ENCODE measurements at regions not wholly inside any gene's neighbourhood (a gene's known extent, or its start where the extent isn't known, plus 50 kb on each side); places are given as distances from the start of the nearest gene placed in this dataset.
"Not testable (repeated sequence)": the region's sequence is repeated elsewhere in the genome, so short reads cannot be mapped to it uniquely, and the experiment has no call there.

GRCh38 chr9:13917534-13917933 is 396.4 kb downstream of the NFIB start:
- H3K36me3 ChIP-seq (ENCODE audit: control insufficient read depth in 2 of 2, insufficient read depth in 2 of 2, low read length in 1 of 2) = no peaks in the 10 kb centered on the region
- no peaks in the 10 kb centered on the region for H3K27me3 ChIP-seq (ENCODE audit: control insufficient read depth in 2 of 2, insufficient read depth in 1 of 2, low read length in 1 of 2)
- no peak overlapping the region for H3K27ac ChIP-seq (ENCODE audit: low read depth in 1 of 2, low read length in 1 of 2)
- H3K4me3 ChIP-seq (ENCODE audit: low read length in 2 of 2) = no peak overlapping the region
- no peaks in the 10 kb centered on the region for H3K9me3 ChIP-seq (ENCODE audit: control insufficient read depth in 2 of 2, insufficient read depth in 1 of 2, low read length in 1 of 2)
- H3K4me1 ChIP-seq (ENCODE audit: control insufficient read depth in 2 of 2, insufficient read depth in 2 of 2, low read length in 2 of 2) = no peaks in the 10 kb centered on the region
- DNase-seq (ENCODE audit: low read depth in 6 of 9, low spot score in 9 of 9) = no peak

DNA sequence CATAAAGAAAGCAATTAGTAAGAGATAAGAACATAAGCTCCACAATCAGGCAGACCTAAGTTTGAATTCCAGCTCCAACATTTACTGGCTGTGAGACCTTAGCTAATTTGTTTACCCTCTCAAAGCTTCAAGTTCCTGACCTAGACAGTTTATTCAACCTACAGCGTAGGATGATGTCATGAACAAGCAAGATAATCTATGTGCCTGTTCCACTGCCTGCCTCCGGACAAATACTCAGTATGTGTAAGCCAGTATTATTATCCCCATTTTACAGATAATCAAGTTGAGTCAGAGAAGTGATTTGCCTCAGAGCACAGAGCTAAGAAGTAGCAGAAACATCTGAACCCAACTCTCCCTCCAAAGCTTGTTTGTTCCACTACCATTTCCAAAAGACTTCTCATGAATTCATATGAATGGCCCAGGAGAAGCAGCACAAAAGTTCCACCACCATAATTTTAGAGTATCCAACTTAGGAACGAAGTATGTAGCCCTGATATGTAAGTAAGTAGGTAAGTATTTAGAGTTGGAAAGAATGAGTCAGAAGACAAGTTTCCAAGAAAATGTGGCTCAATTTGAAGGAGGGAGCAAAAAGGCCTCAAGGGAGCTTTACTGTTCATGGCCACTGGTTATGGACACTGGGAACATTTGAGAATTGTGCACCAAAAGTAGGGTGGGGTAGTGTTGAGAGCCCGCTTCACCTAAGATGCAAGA is 398.2 kb downstream of the NFIB start:
- no peaks in the 10 kb centered on the region for H3K27me3 ChIP-seq (ENCODE audit: control insufficient read depth in 2 of 2, insufficient read depth in 1 of 2, low read length in 1 of 2)
- no peaks in the 10 kb centered on the region for H3K4me1 ChIP-seq (ENCODE audit: control insufficient read depth in 2 of 2, insufficient read depth in 2 of 2, low read length in 2 of 2)
- no peaks in the 10 kb centered on the region for H3K36me3 ChIP-seq (ENCODE audit: control insufficient read depth in 2 of 2, insufficient read depth in 2 of 2, low read length in 1 of 2)
- WGBS = 94% methylated on average over 4 of the region's 4 CpGs
- no peak overlapping the region for H3K27ac ChIP-seq (ENCODE audit: low read depth in 1 of 2, low read length in 1 of 2)
- no peak overlapping the region for H3K4me3 ChIP-seq (ENCODE audit: low read length in 2 of 2)
- DNase-seq (ENCODE audit: low read depth in 6 of 9, low spot score in 9 of 9) = no peak
- no peaks in the 10 kb centered on the region for H3K9me3 ChIP-seq (ENCODE audit: control insufficient read depth in 2 of 2, insufficient read depth in 1 of 2, low read length in 1 of 2)

GRCh38 chr9:13915131-13915530 is 398.8 kb downstream of the NFIB start:
- WGBS = 91% methylated on average over 1 of the region's 1 CpG
- H3K36me3 ChIP-seq (ENCODE audit: control insufficient read depth in 2 of 2, insufficient read depth in 2 of 2, low read length in 1 of 2) = no peaks in the 10 kb centered on the region
- no peak overlapping the region for H3K27ac ChIP-seq (ENCODE audit: low read depth in 1 of 2, low read length in 1 of 2)
- H3K27me3 ChIP-seq (ENCODE audit: control insufficient read depth in 2 of 2, insufficient read depth in 1 of 2, low read length in 1 of 2) = no peaks in the 10 kb centered on the region
- no peaks in the 10 kb centered on the region for H3K4me1 ChIP-seq (ENCODE audit: control insufficient read depth in 2 of 2, insufficient read depth in 2 of 2, low read length in 2 of 2)
- H3K9me3 ChIP-seq (ENCODE audit: control insufficient read depth in 2 of 2, insufficient read depth in 1 of 2, low read length in 1 of 2) = no peaks in the 10 kb centered on the region
- no peak overlapping the region for H3K4me3 ChIP-seq (ENCODE audit: low read length in 2 of 2)
- DNase-seq (ENCODE audit: low read depth in 6 of 9, low spot score in 9 of 9) = no peak

DNA sequence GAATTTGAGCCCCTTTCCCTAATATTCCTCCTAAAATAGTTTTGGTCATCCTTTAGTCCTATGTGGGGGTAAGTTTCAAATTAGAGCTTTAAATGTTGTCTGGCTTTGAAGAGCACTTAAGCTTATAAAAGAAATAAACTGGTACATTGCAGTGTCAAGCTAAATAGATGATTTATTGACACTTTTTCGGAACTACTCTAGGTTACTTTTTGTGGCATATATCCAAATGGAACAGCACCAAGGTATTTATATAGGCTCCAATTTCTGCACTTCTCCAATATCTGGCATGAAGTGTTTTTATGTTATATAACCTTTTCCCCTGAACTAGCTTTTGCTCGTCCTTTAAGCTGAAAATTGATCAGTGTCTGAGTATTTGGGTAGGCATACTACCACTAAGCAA is 402.5 kb downstream of the NFIB start:
- Histone ChIP-seq H3K4me3 (ENCODE audit: low read length in 2 of 2) (no peak overlapping the region), H3K36me3 (ENCODE audit: control insufficient read depth in 2 of 2, insufficient read depth in 2 of 2, low read length in 1 of 2) (no peaks in the 10 kb centered on the region), H3K4me1 (ENCODE audit: control insufficient read depth in 2 of 2, insufficient read depth in 2 of 2, low read length in 2 of 2) (no peaks in the 10 kb centered on the region), H3K27me3 (ENCODE audit: control insufficient read depth in 2 of 2, insufficient read depth in 1 of 2, low read length in 1 of 2) (no peaks in the 10 kb centered on the region), H3K27ac (ENCODE audit: low read depth in 1 of 2, low read length in 1 of 2) (no peak overlapping the region), H3K9me3 (ENCODE audit: control insufficient read depth in 2 of 2, insufficient read depth in 1 of 2, low read length in 1 of 2) (no peaks in the 10 kb centered on the region)
- no peak for DNase-seq (ENCODE audit: low read depth in 6 of 9, low spot score in 9 of 9)
- 79% methylated on average over 2 of the region's 2 CpGs for WGBS

GRCh38 chr9:13907842-13908241 is 406.1 kb downstream of the NFIB start:
- 97% methylated on average over 3 of the region's 3 CpGs for WGBS
- H3K27me3 ChIP-seq (ENCODE audit: control insufficient read depth in 2 of 2, insufficient read depth in 1 of 2, low read length in 1 of 2); H3K36me3 ChIP-seq (ENCODE audit: control insufficient read depth in 2 of 2, insufficient read depth in 2 of 2, low read length in 1 of 2); H3K27ac ChIP-seq (ENCODE audit: low read depth in 1 of 2, low read length in 1 of 2); H3K9me3 ChIP-seq (ENCODE audit: control insufficient read depth in 2 of 2, insufficient read depth in 1 of 2, low read length in 1 of 2); H3K4me3 ChIP-seq (ENCODE audit: low read length in 2 of 2); H3K4me1 ChIP-seq (ENCODE audit: control insufficient read depth in 2 of 2, insufficient read depth in 2 of 2, low read length in 2 of 2); DNase-seq (ENCODE audit: low read depth in 6 of 9, low spot score in 9 of 9): not testable (repeated sequence)

DNA sequence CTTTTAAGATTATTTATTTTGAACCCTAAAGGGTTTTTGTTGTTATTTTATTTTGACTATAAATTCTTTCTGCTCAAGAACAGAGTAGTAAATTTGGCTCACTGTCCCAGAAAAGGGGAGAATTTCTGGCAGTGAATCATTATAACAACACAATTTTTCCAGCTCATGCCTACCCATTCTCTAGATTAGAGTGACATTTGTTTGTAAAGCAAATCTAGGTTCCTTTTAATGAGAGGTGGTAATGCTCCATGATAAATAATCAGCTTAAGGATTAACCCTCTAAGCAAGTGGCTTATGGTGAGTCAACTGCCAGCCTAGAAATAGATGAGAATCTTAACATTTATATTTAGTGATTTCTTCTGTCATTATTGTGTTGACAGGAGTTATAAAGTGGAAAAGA is 409.2 kb downstream of the NFIB start:
- Histone ChIP-seq H3K27me3 (ENCODE audit: control insufficient read depth in 2 of 2, insufficient read depth in 1 of 2, low read length in 1 of 2) (no peaks in the 10 kb centered on the region), H3K9me3 (ENCODE audit: control insufficient read depth in 2 of 2, insufficient read depth in 1 of 2, low read length in 1 of 2) (no peaks in the 10 kb centered on the region), H3K27ac (ENCODE audit: low read depth in 1 of 2, low read length in 1 of 2) (no peak overlapping the region), H3K4me3 (ENCODE audit: low read length in 2 of 2) (no peak overlapping the region), H3K4me1 (ENCODE audit: control insufficient read depth in 2 of 2, insufficient read depth in 2 of 2, low read length in 2 of 2) (no peaks in the 10 kb centered on the region), H3K36me3 (ENCODE audit: control insufficient read depth in 2 of 2, insufficient read depth in 2 of 2, low read length in 1 of 2) (no peaks in the 10 kb centered on the region)
- no peak for DNase-seq (ENCODE audit: low read depth in 6 of 9, low spot score in 9 of 9)

GRCh38 chr9:13904311-13904710 is 409.6 kb downstream of the NFIB start:
- 90% methylated on average over 4 of the region's 4 CpGs for WGBS
- H3K9me3 ChIP-seq (ENCODE audit: control insufficient read depth in 2 of 2, insufficient read depth in 1 of 2, low read length in 1 of 2) = no peaks in the 10 kb centered on the region
- H3K27ac ChIP-seq (ENCODE audit: low read depth in 1 of 2, low read length in 1 of 2) = no peak overlapping the region
- DNase-seq (ENCODE audit: low read depth in 6 of 9, low spot score in 9 of 9) = no peak
- no peaks in the 10 kb centered on the region for H3K27me3 ChIP-seq (ENCODE audit: control insufficient read depth in 2 of 2, insufficient read depth in 1 of 2, low read length in 1 of 2)
- H3K4me1 ChIP-seq (ENCODE audit: control insufficient read depth in 2 of 2, insufficient read depth in 2 of 2, low read length in 2 of 2) = no peaks in the 10 kb centered on the region
- H3K4me3 ChIP-seq (ENCODE audit: low read length in 2 of 2) = no peak overlapping the region
- no peaks in the 10 kb centered on the region for H3K36me3 ChIP-seq (ENCODE audit: control insufficient read depth in 2 of 2, insufficient read depth in 2 of 2, low read length in 1 of 2)

DNA sequence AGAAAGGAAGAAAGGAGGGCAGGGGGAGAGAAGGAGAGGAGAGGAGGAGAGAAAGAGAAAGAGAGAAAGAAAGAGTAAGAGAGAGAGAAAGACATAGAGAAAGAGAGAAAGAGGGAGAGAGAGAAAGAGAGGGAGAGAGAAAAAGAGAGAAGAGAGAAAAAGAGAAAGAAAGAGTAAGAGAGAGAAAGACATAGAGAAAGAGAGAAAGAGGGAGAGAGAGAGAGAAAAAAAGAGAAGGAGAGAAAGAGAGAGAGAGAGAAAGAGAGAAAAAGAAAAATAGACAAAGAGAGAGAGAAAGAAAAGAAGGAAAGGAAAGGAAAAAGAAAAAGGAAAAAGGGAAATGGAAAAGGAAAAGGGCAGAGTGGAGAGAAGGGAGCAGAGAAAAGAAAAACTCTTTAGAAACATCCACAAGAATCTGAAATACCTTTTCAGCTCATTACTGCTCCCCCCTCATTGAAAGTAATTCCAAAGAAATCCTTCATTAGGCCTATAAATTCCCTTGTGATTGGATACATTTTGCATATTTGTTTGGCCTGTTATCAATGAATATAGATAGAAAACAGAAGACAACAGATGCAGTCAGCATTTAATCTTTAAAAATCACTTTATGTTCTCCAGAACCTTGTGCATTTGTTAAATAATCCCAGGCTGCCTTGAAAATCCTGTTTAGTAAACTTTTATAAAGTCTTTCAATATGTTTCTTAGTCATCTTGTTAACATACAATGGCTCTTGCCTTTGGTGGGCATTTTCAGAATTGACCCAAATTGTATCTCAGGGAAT is 411.5 kb downstream of the NFIB start:
- Histone ChIP-seq H3K27ac (ENCODE audit: low read depth in 1 of 2, low read length in 1 of 2) (no peak overlapping the region), H3K9me3 (ENCODE audit: control insufficient read depth in 2 of 2, insufficient read depth in 1 of 2, low read length in 1 of 2) (no peaks in the 10 kb centered on the region), H3K4me1 (ENCODE audit: control insufficient read depth in 2 of 2, insufficient read depth in 2 of 2, low read length in 2 of 2) (no peaks in the 10 kb centered on the region), H3K4me3 (ENCODE audit: low read length in 2 of 2) (no peak overlapping the region), H3K36me3 (ENCODE audit: control insufficient read depth in 2 of 2, insufficient read depth in 2 of 2, low read length in 1 of 2) (no peaks in the 10 kb centered on the region), H3K27me3 (ENCODE audit: control insufficient read depth in 2 of 2, insufficient read depth in 1 of 2, low read length in 1 of 2) (no peaks in the 10 kb centered on the region)
- DNase-seq (ENCODE audit: low read depth in 6 of 9, low spot score in 9 of 9) = no peak

GRCh38 chr9:13901176-13901575 is 412.8 kb downstream of the NFIB start:
- Histone ChIP-seq H3K4me3 (ENCODE audit: low read length in 2 of 2) (no peak overlapping the region), H3K27me3 (ENCODE audit: control insufficient read depth in 2 of 2, insufficient read depth in 1 of 2, low read length in 1 of 2) (no peaks in the 10 kb centered on the region), H3K9me3 (ENCODE audit: control insufficient read depth in 2 of 2, insufficient read depth in 1 of 2, low read length in 1 of 2) (no peaks in the 10 kb centered on the region), H3K36me3 (ENCODE audit: control insufficient read depth in 2 of 2, insufficient read depth in 2 of 2, low read length in 1 of 2) (no peaks in the 10 kb centered on the region), H3K4me1 (ENCODE audit: control insufficient read depth in 2 of 2, insufficient read depth in 2 of 2, low read length in 2 of 2) (no peaks in the 10 kb centered on the region), H3K27ac (ENCODE audit: low read depth in 1 of 2, low read length in 1 of 2) (peak overlapping the region; percentile 49 to 69)
- 85% methylated on average over 3 of the region's 3 CpGs for WGBS
- no peak for DNase-seq (ENCODE audit: low read depth in 6 of 9, low spot score in 9 of 9)
